SU-DHL-6 (cell line): ENCODE measurements at regions not wholly inside any gene's neighbourhood (a gene's known extent, or its start where the extent isn't known, plus 50 kb on each side); places are given as distances from the start of the nearest gene placed in this dataset.

Source experiments
- H2AFZ ChIP-seq: fragments of 200-600 bp; sonication (generic); 2 replicates; pipeline ENCODE4 v1.6.1; 2014; ENCODE audit warnings: low read depth, mild to moderate bottlenecking, moderate library complexity, mixed read lengths, antibody characterized with exemption, low read length; ENCODE audit not compliant: severe bottlenecking
- H3F3A ChIP-seq: fragments of 200-600 bp; shearing (Covaris generic); 2 replicates; pipeline ENCODE4 v1.6.0; 2016; ENCODE audit warnings: antibody characterized with exemption, mild to moderate bottlenecking; ENCODE audit not compliant: insufficient read depth
- H3K27ac ChIP-seq: fragments of 200-600 bp; sonication (generic); 2 replicates; pipeline ENCODE4 v1.5.1; 2016; ENCODE audit warnings: low read depth, mild to moderate bottlenecking, low read length, moderate library complexity, mixed read lengths
- H3K27me3 ChIP-seq: fragments of 200-600 bp; sonication (generic), shearing (Covaris generic); 2 replicates; pipeline ENCODE4 v1.6.0; 2014; ENCODE audit warnings: mild to moderate bottlenecking, low read length
- H3K36me3 ChIP-seq: fragments of 200-600 bp; sonication (generic); 2 replicates; pipeline ENCODE4 v1.6.1; 2014; ENCODE audit warnings: mild to moderate bottlenecking, low read length, mixed read lengths
- H3K4me2 ChIP-seq: fragments of 300-600, 200-600 bp; shearing (Covaris generic), sonication (generic); 2 replicates; pipeline ENCODE4 v1.6.0; 2014; ENCODE audit warnings: low read length, low read depth, mild to moderate bottlenecking; ENCODE audit not compliant: poor library complexity, severe bottlenecking
- H3K4me3 ChIP-seq: fragments of 200-600 bp; sonication (generic); 2 replicates; pipeline ENCODE4 v1.5.1; 2014; ENCODE audit warnings: antibody characterized with exemption, low read length, mild to moderate bottlenecking, mixed read lengths; ENCODE audit not compliant: insufficient read depth, poor library complexity, severe bottlenecking
- H3K79me2 ChIP-seq: fragments of 200-600 bp; sonication (generic); 2 replicates; pipeline ENCODE4 v1.6.1; 2014; ENCODE audit warnings: mild to moderate bottlenecking, low read length, moderate library complexity; ENCODE audit not compliant: insufficient read depth
- H3K9ac ChIP-seq: fragments of 200-600 bp; sonication (generic); 2 replicates; pipeline ENCODE4 v1.7.0; 2014; ENCODE audit warnings: mild to moderate bottlenecking, low read length
- H3K9me2 ChIP-seq: fragments of 200-600 bp; sonication (generic); replicated peaks from 2 replicates; pipeline ENCODE4 v1.6.1; 2014; ENCODE audit warnings: low read length; ENCODE audit not compliant: insufficient read depth
- H3K9me3 ChIP-seq: fragments of 200-600 bp; sonication (generic); 2 replicates; pipeline ENCODE4 v1.6.1; 2014; ENCODE audit warnings: low read length, mixed read lengths; ENCODE audit not compliant: insufficient read depth
- H4K20me1 ChIP-seq: fragments of 200-600 bp; sonication (generic); 2 replicates; pipeline ENCODE4 v1.6.1; 2014; ENCODE audit warnings: low read depth, mild to moderate bottlenecking, antibody characterized with exemption, low read length, moderate library complexity, mixed read lengths
- EZH2phosphoT487 ChIP-seq: fragments of 200-600 bp; sonication (generic), shearing (Covaris generic); conservative IDR thresholded peaks from 2 replicates; pipeline ENCODE4 v1.6.1; 2018; ENCODE audit warnings: mild to moderate bottlenecking, antibody characterized with exemption, low read length, moderate library complexity, mixed read lengths
- TF ChIP-seq, protein P1 (sequence below): fragments of 200-600 bp; sonication (generic); IDR thresholded peaks from one replicate; pipeline ENCODE4 v1.5.1; 2017; ENCODE audit warnings: antibody characterized with exemption, mild to moderate bottlenecking, low read length, moderate library complexity; ENCODE audit not compliant: insufficient read depth, poor library complexity, severe bottlenecking

DNA sequence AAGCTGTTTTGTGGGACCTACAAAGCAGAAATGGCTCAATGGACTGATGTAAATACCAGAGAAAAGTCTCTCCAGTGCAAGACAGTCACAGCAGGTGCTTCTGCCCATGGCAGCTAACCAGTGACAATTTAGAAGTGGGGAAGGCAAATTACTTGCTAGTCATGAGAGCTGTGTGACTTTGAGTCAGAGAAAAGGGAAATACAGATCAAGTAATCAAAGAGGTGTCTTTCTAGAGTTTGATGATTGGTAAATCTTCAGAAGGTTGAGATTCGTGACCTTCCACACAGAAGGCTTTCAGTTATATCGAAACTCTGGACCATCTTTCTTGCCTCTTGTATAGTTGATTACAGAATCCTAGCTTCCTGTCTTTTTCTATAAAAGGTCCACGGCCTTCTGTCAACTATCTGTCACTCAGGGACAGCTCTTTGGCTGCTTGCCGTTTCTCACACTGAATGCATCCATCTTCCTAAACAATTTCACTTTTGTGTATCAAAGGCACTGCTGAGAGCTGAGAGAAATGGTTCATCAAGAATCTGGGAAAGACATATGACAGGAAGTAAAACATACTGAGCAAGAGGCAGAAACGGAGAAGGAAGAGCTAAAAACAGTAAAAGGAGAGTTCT is 993.9 kb upstream of the ACO1 start:
- TF ChIP-seq EZH2phosphoT487, result no peak
- TF ChIP-seq, protein P1, sequence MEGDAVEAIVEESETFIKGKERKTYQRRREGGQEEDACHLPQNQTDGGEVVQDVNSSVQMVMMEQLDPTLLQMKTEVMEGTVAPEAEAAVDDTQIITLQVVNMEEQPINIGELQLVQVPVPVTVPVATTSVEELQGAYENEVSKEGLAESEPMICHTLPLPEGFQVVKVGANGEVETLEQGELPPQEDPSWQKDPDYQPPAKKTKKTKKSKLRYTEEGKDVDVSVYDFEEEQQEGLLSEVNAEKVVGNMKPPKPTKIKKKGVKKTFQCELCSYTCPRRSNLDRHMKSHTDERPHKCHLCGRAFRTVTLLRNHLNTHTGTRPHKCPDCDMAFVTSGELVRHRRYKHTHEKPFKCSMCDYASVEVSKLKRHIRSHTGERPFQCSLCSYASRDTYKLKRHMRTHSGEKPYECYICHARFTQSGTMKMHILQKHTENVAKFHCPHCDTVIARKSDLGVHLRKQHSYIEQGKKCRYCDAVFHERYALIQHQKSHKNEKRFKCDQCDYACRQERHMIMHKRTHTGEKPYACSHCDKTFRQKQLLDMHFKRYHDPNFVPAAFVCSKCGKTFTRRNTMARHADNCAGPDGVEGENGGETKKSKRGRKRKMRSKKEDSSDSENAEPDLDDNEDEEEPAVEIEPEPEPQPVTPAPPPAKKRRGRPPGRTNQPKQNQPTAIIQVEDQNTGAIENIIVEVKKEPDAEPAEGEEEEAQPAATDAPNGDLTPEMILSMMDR, result no peak
- H3K79me2 ChIP-seq, result no peaks in the 10 kb centered on the region
- no peaks in the 10 kb centered on the region for H3F3A ChIP-seq
- H3K9me2 ChIP-seq, result no peaks in the 10 kb centered on the region
- H3K9ac ChIP-seq, result no peak overlapping the region
- H3K4me3 ChIP-seq, result no peak overlapping the region
- H3K4me2 ChIP-seq, result no peak overlapping the region
- H3K27me3 ChIP-seq, result no peaks in the 10 kb centered on the region; the same call in 1 of the 2 replicates
- no peaks in the 10 kb centered on the region for H3K36me3 ChIP-seq
- no peaks in the 10 kb centered on the region for H3K9me3 ChIP-seq
- H4K20me1 ChIP-seq, result no peaks in the 10 kb centered on the region
- no peak overlapping the region for H3K27ac ChIP-seq
- no peak overlapping the region for H2AFZ ChIP-seq

DNA sequence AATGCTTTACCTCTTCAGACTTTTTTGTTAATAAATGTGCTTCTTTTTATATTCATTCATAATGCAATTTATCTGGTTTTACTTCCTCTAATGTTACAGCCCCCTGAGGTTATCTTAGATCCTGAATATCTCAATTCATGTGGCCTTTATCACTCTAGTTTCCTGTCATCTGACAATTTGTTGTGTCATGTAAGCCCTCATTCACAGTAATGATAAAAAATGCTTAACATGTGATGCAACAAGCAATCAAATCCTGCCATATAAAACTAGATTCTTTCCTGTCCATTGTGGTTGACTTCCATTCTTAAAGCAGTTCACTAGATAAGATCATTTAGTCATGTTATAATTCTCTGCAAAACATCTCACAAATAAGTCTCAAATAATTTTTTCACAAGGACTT is 991.2 kb upstream of the ACO1 start:
- Histone ChIP-seq H3K9ac (no peak overlapping the region), H3F3A (no peaks in the 10 kb centered on the region), H3K4me3 (no peak overlapping the region), H3K27me3 (no peaks in the 10 kb centered on the region; the same call in 1 of the 2 replicates), H3K9me2 (no peaks in the 10 kb centered on the region), H3K27ac (no peak overlapping the region), H3K79me2 (no peaks in the 10 kb centered on the region), H3K36me3 (no peaks in the 10 kb centered on the region), H3K4me2 (no peak overlapping the region), H4K20me1 (no peaks in the 10 kb centered on the region), H2AFZ (no peak overlapping the region), H3K9me3 (no peaks in the 10 kb centered on the region)
- no peak for TF ChIP-seq EZH2phosphoT487
- TF ChIP-seq, protein P1, result no peak

DNA sequence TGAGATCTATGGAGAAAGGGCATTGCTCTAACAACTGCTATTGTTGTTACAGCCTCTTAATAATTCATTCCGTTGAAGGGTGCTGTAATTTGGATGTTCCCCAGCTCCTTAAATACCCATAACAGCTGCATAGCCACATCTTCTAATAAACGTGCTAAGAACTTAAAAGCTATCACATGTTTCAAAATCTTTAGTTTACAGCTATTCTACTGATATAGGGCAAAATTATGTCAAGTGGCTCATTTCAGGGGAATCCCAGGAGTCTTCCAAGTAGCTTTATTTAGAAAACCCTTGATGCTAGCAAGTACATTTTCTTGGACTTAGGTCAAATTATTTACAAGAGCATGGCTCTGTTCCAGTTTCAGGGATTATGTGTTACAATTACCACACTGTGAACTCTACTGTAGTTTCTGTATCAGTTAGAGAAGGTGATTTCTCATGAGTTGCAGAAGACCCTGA is 990.4 kb upstream of the ACO1 start:
- H3F3A ChIP-seq, result no peaks in the 10 kb centered on the region

More for the DNA sequence above, 990.4 kb upstream of the ACO1 start:
- H3K4me2 ChIP-seq, result no peak overlapping the region
- H3K27ac ChIP-seq, result no peak overlapping the region
- no peaks in the 10 kb centered on the region; the same call in 1 of the 2 replicates for H3K27me3 ChIP-seq
- no peaks in the 10 kb centered on the region for H4K20me1 ChIP-seq
- no peak overlapping the region for H3K4me3 ChIP-seq
- H3K9me2 ChIP-seq, result no peaks in the 10 kb centered on the region
- no peaks in the 10 kb centered on the region for H3K79me2 ChIP-seq
- no peak overlapping the region for H3K9ac ChIP-seq
- TF ChIP-seq, protein P1, result no peak
- no peak for TF ChIP-seq EZH2phosphoT487
- no peaks in the 10 kb centered on the region for H3K36me3 ChIP-seq
- H2AFZ ChIP-seq, result no peak overlapping the region
- H3K9me3 ChIP-seq, result no peaks in the 10 kb centered on the region
